ENCODE measurements at regions not wholly inside any gene's neighbourhood (a gene's known extent, or its start where the extent isn't known, plus 50 kb on each side); places are given as distances from the start of the nearest gene placed in this dataset.

DNA sequence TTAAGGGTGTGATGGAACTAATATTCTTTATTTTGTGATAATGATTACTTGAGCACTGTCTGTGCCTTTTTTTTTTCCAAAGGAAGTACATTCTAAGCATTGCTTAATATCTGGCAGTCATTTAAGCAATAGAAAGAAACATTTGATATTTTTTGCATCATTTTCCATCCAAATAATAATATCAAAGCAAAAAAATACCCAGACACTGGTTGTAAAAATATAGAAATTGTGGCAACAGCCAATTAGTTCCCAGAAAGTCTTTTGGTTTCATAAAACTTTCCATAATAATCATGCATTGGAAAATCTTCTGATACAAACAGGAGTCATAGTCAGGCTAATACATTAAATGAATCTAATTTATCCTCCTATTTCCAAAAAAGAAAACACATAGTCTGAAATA is 629.3 kb upstream of the ADAMTS5 start:
- H3K4me3 ChIP-seq (ENCODE audit: low read depth, low read length): no peak overlapping the region
- no peaks in the 10 kb centered on the region for H3K36me3 ChIP-seq (replicated peaks)
- in situ Hi-C loops (cut with HindIII; ENCODE audit: low pct_ligation_motif_present, low sequenced_read_pairs): no loop called here
- DNase-seq: no peak
- no peaks in the 10 kb centered on the region for H3K27me3 ChIP-seq (replicated peaks)
- TF ChIP-seq, protein P1, sequence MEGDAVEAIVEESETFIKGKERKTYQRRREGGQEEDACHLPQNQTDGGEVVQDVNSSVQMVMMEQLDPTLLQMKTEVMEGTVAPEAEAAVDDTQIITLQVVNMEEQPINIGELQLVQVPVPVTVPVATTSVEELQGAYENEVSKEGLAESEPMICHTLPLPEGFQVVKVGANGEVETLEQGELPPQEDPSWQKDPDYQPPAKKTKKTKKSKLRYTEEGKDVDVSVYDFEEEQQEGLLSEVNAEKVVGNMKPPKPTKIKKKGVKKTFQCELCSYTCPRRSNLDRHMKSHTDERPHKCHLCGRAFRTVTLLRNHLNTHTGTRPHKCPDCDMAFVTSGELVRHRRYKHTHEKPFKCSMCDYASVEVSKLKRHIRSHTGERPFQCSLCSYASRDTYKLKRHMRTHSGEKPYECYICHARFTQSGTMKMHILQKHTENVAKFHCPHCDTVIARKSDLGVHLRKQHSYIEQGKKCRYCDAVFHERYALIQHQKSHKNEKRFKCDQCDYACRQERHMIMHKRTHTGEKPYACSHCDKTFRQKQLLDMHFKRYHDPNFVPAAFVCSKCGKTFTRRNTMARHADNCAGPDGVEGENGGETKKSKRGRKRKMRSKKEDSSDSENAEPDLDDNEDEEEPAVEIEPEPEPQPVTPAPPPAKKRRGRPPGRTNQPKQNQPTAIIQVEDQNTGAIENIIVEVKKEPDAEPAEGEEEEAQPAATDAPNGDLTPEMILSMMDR (IDR thresholded peaks at IDR 0.05; ENCODE audit: low read depth, low read length, missing control alignments): no peak
- H3K27ac ChIP-seq: no peak overlapping the region

DNA sequence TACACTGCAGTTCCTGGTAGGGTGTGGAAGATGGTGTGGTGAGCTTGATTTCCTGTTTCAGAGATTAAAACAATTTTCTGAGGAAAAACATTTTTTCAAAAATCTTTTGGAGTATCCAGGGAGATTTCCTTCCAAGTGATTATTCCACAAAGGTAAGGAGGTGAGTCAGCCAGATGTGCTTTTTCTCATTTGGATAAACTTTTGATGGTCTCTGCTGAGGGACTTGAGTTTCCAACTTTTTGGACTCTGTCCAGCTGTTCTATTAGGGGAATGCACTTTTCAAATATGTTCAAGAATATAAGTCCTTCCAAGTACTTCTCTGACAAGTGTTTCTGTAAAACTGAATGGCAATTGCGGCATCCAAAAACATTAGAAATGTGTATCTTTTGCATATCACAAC is 628.8 kb upstream of the ADAMTS5 start:
- TF ChIP-seq, protein P1 (IDR thresholded peaks at IDR 0.05; ENCODE audit: low read depth, low read length, missing control alignments): no peak
- no peak overlapping the region for H3K27ac ChIP-seq
- H3K36me3 ChIP-seq (replicated peaks): no peaks in the 10 kb centered on the region
- in situ Hi-C loops (cut with HindIII; ENCODE audit: low pct_ligation_motif_present, low sequenced_read_pairs): no loop called here
- DNase-seq: no peak
- no peaks in the 10 kb centered on the region for H3K27me3 ChIP-seq (replicated peaks)
- H3K4me3 ChIP-seq (ENCODE audit: low read depth, low read length): no peak overlapping the region

GRCh38 chr21:27590271-27590670 is 623.4 kb upstream of the ADAMTS5 start:
- TF ChIP-seq, protein P1 (IDR thresholded peaks at IDR 0.05; ENCODE audit: low read depth, low read length, missing control alignments): no peak
- in situ Hi-C loops (cut with HindIII; ENCODE audit: low pct_ligation_motif_present, low sequenced_read_pairs): no loop called here
- H3K4me3 ChIP-seq (ENCODE audit: low read depth, low read length): no peak overlapping the region
- no peaks in the 10 kb centered on the region for H3K27me3 ChIP-seq (replicated peaks)
- H3K27ac ChIP-seq: peak overlapping the region; percentile 61
- peak; percentile 93 for DNase-seq
- H3K36me3 ChIP-seq (replicated peaks): no peaks in the 10 kb centered on the region

GRCh38 chr21:27589781-27590180 is 622.9 kb upstream of the ADAMTS5 start:
- TF ChIP-seq, protein P1 (IDR thresholded peaks at IDR 0.05; ENCODE audit: low read depth, low read length, missing control alignments): no peak
- peak overlapping the region; percentile 61 for H3K27ac ChIP-seq
- H3K36me3 ChIP-seq (replicated peaks): no peaks in the 10 kb centered on the region
- no peak for DNase-seq
- H3K27me3 ChIP-seq (replicated peaks): no peaks in the 10 kb centered on the region
- no peak overlapping the region for H3K4me3 ChIP-seq (ENCODE audit: low read depth, low read length)
- in situ Hi-C loops (cut with HindIII; ENCODE audit: low pct_ligation_motif_present, low sequenced_read_pairs): no loop called here

GRCh38 chr21:27586986-27587385 is 620.1 kb upstream of the ADAMTS5 start:
- Histone ChIP-seq H3K27ac (no peak overlapping the region), H3K4me3 (ENCODE audit: low read depth, low read length) (peak overlapping the region; percentile 13), H3K36me3 (replicated peaks) (no peaks in the 10 kb centered on the region), H3K27me3 (replicated peaks) (no peaks in the 10 kb centered on the region)
- TF ChIP-seq, protein P1 (IDR thresholded peaks at IDR 0.05; ENCODE audit: low read depth, low read length, missing control alignments): no peak
- in situ Hi-C loops (cut with HindIII; ENCODE audit: low pct_ligation_motif_present, low sequenced_read_pairs): no loop called here
- DNase-seq: no peak

DNA sequence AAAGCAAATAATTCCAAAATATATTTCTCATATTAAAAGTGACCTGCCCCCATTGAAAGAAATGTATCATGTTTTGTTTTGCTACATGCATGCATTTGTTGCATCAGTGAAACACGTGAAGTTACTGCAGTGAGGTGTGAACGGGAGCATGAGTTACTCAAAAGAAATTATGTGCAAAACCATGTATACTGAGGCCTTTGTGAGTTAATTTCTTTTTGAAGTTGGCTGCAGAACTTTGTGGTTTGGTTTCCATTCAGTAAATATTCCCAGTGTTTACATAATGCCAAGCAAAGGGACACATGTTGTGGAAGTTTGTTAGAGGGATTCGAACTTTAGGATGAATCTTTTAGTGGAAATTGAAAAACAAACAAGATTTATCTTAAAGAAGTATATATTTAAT is 619.4 kb upstream of the ADAMTS5 start:
- no peaks in the 10 kb centered on the region for H3K27me3 ChIP-seq (replicated peaks)
- H3K27ac ChIP-seq: no peak overlapping the region
- TF ChIP-seq, protein P1 (IDR thresholded peaks at IDR 0.05; ENCODE audit: low read depth, low read length, missing control alignments): no peak
- in situ Hi-C loops (cut with HindIII; ENCODE audit: low pct_ligation_motif_present, low sequenced_read_pairs): no loop called here
- H3K4me3 ChIP-seq (ENCODE audit: low read depth, low read length): no peak overlapping the region
- DNase-seq: no peak
- H3K36me3 ChIP-seq (replicated peaks): no peaks in the 10 kb centered on the region

All from brain microvascular endothelial cell (primary cell).